SK-N-SH (cell line): ENCODE measurements at regions not wholly inside any gene's neighbourhood (a gene's known extent, or its start where the extent isn't known, plus 50 kb on each side); places are given as distances from the start of the nearest gene placed in this dataset.
"Not testable (repeated sequence)": the region's sequence is repeated elsewhere in the genome, so short reads cannot be mapped to it uniquely, and the experiment has no call there.

ENCODE experiments used
- CTCF ChIP-seq: fragments of 200-600 bp; sonication (generic); IDR thresholded peaks from 2 replicates; pipeline ENCODE4 v1.6.1; 2017; ENCODE audit warnings: antibody characterized with exemption, mild to moderate bottlenecking, moderate library complexity
- FOXM1 ChIP-seq: IDR thresholded peaks from 2 replicates; pipeline ENCODE4 v1.4.0; 2012; ENCODE audit warnings: low read depth, mild to moderate bottlenecking

GRCh38 chr13:78526044-78526443 is 77.3 kb downstream of the POU4F1 start:
- not testable (repeated sequence) for TF ChIP-seq FOXM1, CTCF
